Fibroblast of pulmonary artery (primary cell): ENCODE measurements at regions not wholly inside any gene's neighbourhood (a gene's known extent, or its start where the extent isn't known, plus 50 kb on each side); places are given as distances from the start of the nearest gene placed in this dataset.

Experiments
- DNase-seq: peaks from one replicate; pipeline ENCODE4 v3.0.0-alpha.2; 2010; ENCODE audit warnings: low read depth
- H3K4me3 ChIP-seq: replicated peaks from 2 replicates; pipeline ENCODE4 v1.5.1; 2011; ENCODE audit warnings: low read depth, mild to moderate bottlenecking, control low read depth, low read length, moderate library complexity
- CTCF ChIP-seq: IDR thresholded peaks from 2 replicates; pipeline ENCODE4 v1.5.1; 2011; ENCODE audit warnings: mild to moderate bottlenecking, control low read depth, low read length, inconsistent platforms; ENCODE audit errors: missing control alignments

- no peak for DNase-seq
- TF ChIP-seq CTCF: no peak
- H3K4me3 ChIP-seq: no peak overlapping the region
Observed at GRCh38 chr1:224535641-224536040, 80.5 kb upstream of the CNIH3 start.

- DNase-seq: no peak
- no peak for TF ChIP-seq CTCF
- H3K4me3 ChIP-seq: no peak overlapping the region
Observed at GRCh38 chr1:224539971-224540370, 76.1 kb upstream of the CNIH3 start.

- no peak for TF ChIP-seq CTCF
- DNase-seq: no peak
- no peak overlapping the region for H3K4me3 ChIP-seq
Observed at GRCh38 chr1:224540535-224540934, 75.6 kb upstream of the CNIH3 start.

- no peak for TF ChIP-seq CTCF
- no peak overlapping the region for H3K4me3 ChIP-seq
- peak; percentile 35 for DNase-seq
Observed at GRCh38 chr1:224541072-224541790, 74.9 kb upstream of the CNIH3 start.

- no peak for TF ChIP-seq CTCF
- H3K4me3 ChIP-seq: no peak overlapping the region
- peak; percentile 91 for DNase-seq
Observed at GRCh38 chr1:224541901-224542630, 74.1 kb upstream of the CNIH3 start.

- peak; percentile 94 for DNase-seq
- TF ChIP-seq CTCF: no peak
- no peak overlapping the region for H3K4me3 ChIP-seq
Observed at GRCh38 chr1:224542783-224543440, 73.2 kb upstream of the CNIH3 start.
